Left lung (tissue), 4 donors: ENCODE measurements at regions not wholly inside any gene's neighbourhood (a gene's known extent, or its start where the extent isn't known, plus 50 kb on each side); places are given as distances from the start of the nearest gene placed in this dataset.
A peak's percentile ranks its signal among the peaks of the same experiment; 100 is the strongest.

Experiments used
- ATAC-seq: fragments of 200-7000 bp; cut with Tn5 transposase; one replicate; pipeline ENCODE4 v1.9.1; 2020; ENCODE audit warnings: moderate library complexity
- DNase-seq, 4 donors: peaks; one replicate each; pipeline ENCODE4 v3.0.0-alpha.2; 2013 to 2020
- H3K27ac ChIP-seq, 2 donors: fragments of 200-600 bp; sonication (generic) in 1 of 2; one replicate each; pipeline versions ENCODE4 v1.5.0 to v1.8.0; 2020 to 2021
- H3K27me3 ChIP-seq, 2 donors: fragments of 200-600 bp; sonication (generic) in 1 of 2; one replicate each; pipeline versions ENCODE4 v1.5.0 to v1.8.0; 2020 to 2021
- H3K36me3 ChIP-seq, 2 donors: fragments of 200-600 bp; sonication (generic) in 1 of 2; one replicate each; pipeline versions ENCODE4 v1.5.0 to v1.8.0; 2020 to 2021
- H3K4me1 ChIP-seq, 2 donors: fragments of 200-600 bp; one replicate each; pipeline ENCODE4 v1.8.0; 2021
- H3K4me3 ChIP-seq, 2 donors: fragments of 200-600 bp; sonication (generic) in 1 of 2; one replicate each; pipeline versions ENCODE4 v1.5.0 to v1.8.0; 2020 to 2021; ENCODE audit warnings: mild to moderate bottlenecking in 1 of 2
- H3K9me3 ChIP-seq, 2 donors: fragments of 200-600 bp; sonication (generic) in 1 of 2; one replicate each; pipeline versions ENCODE4 v1.5.0 to v1.8.0; 2020 to 2021
- intact Hi-C, 2 donors: fragments of 100-400 bp; cut with DNase I; formaldehyde crosslinking; loops; one replicate each; pipeline versions ENCODE4 v1.11.2 to v1.14.2; 2022
- TF ChIP-seq, protein P1 (sequence below), 2 donors: fragments of 200-600 bp; sonication (generic) in 1 of 2; IDR thresholded peaks; one replicate each; pipeline versions ENCODE4 v1.5.0 to v1.8.0; 2021; ENCODE audit warnings: antibody characterized with exemption in 2 of 2
- donor health status: DM: no; HTN: yes; CAD: no.
- donor health status: DM: no; HTN: no; CAD: no.

DNA sequence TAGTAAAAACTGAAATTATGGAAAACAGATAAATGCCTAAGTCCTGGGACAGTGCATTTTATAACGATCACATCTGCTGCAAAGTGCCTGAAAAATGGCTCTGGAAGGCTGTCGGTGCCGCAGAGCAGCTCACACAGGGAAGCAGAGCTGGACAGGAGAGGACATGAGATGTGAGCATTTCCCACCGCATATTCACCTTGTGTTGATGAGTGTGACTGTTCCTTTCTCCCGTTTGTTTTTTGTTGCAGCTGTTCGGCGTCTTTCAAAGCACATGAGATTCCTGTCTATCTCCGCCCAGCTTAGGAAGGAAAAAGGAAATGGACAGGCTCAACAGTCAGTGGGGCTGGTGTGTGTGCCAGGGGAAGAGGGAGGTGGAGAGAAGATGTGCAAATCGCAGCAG lies 164.9 kb upstream of the SEMA6A start:
- TF ChIP-seq, protein P1, sequence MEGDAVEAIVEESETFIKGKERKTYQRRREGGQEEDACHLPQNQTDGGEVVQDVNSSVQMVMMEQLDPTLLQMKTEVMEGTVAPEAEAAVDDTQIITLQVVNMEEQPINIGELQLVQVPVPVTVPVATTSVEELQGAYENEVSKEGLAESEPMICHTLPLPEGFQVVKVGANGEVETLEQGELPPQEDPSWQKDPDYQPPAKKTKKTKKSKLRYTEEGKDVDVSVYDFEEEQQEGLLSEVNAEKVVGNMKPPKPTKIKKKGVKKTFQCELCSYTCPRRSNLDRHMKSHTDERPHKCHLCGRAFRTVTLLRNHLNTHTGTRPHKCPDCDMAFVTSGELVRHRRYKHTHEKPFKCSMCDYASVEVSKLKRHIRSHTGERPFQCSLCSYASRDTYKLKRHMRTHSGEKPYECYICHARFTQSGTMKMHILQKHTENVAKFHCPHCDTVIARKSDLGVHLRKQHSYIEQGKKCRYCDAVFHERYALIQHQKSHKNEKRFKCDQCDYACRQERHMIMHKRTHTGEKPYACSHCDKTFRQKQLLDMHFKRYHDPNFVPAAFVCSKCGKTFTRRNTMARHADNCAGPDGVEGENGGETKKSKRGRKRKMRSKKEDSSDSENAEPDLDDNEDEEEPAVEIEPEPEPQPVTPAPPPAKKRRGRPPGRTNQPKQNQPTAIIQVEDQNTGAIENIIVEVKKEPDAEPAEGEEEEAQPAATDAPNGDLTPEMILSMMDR (IDR thresholded peaks at IDR 0.05), result no peak
- no peak overlapping the region for H3K27ac ChIP-seq
- H3K27me3 ChIP-seq, result no peaks in the 10 kb centered on the region
- H3K9me3 ChIP-seq, result peaks cover 0 to 13% of the 10 kb centered on the region in 2 donors
- H3K4me1 ChIP-seq, result peaks cover 0 to 9% of the 10 kb centered on the region in 2 donors
- intact Hi-C loops, result no loop called here
- DNase-seq, result no peak
- no peak overlapping the region for H3K4me3 ChIP-seq
- H3K36me3 ChIP-seq, result no peaks in the 10 kb centered on the region
- ATAC-seq, result peak; percentile 21

DNA sequence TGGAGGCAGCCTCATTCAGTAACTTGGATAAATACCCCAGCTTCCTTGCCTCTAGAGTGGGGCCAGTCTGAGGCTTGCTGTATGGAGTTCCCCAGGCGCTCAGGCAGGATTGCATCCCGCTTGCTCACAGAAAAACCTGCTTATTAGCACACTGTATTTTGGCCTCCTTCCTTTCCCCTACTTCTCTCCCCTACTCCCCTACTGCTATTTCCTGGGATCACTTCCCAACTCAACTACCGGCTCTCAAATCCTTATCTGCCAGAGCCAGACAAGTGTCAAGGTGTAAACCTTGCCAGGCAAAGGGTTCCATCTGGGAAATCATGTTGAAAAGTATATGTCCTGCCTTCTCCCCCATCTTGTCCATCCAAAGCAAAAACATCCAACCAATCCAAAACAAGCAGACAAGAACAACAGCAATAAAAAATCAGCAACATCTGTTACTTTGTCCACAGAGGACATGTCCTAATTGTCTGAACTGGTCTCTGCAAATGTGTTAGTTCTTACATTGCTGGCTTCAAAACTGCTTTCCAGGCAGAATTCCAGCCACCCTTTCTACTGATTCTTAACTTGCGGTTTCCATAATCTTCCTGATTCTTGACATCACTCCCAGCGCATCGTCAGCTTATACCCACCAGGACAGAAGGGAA lies 164.1 kb upstream of the SEMA6A start:
- intact Hi-C loops, result no loop called here
- H3K4me3 ChIP-seq, result no peak overlapping the region
- no peak for DNase-seq
- ATAC-seq, result peak; percentile 38
- TF ChIP-seq, protein P1 (IDR thresholded peaks at IDR 0.05), result no peak
- peaks cover 0 to 7% of the 10 kb centered on the region in 2 donors for H3K9me3 ChIP-seq
- H3K27ac ChIP-seq, result no peak overlapping the region
- no peaks in the 10 kb centered on the region for H3K36me3 ChIP-seq
- H3K27me3 ChIP-seq, result no peaks in the 10 kb centered on the region
- H3K4me1 ChIP-seq, result peaks cover 0 to 9% of the 10 kb centered on the region in 2 donors

DNA sequence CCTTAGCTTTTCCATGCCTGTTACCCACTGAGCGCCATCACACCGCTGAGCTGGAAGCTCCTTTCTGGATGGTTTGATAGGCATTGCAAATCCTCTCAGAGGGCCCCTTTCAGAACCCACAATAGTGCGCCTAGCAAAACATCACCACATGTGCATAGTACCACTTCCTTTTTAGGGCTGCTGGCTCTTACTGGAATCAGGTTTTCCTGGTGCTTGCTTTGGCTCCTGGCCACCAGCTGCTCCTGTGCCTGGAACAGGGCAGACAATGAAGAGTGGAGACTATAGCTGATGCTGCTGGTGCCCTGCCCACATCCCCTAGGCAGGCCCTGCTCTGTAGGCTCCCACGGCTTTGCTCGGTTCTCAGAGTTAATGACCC lies 163.6 kb upstream of the SEMA6A start:
- Histone ChIP-seq H3K4me3 (no peak overlapping the region), H3K36me3 (no peaks in the 10 kb centered on the region), H3K27ac (no peak overlapping the region), H3K27me3 (no peaks in the 10 kb centered on the region), H3K4me1 (peaks cover 0 to 9% of the 10 kb centered on the region in 2 donors), H3K9me3 (peaks cover 0 to 4% of the 10 kb centered on the region in 2 donors)
- TF ChIP-seq, protein P1 (IDR thresholded peaks at IDR 0.05), result no peak
- DNase-seq (no peak), ATAC-seq (peak; percentile 25)
- intact Hi-C loops, result no loop called here

DNA sequence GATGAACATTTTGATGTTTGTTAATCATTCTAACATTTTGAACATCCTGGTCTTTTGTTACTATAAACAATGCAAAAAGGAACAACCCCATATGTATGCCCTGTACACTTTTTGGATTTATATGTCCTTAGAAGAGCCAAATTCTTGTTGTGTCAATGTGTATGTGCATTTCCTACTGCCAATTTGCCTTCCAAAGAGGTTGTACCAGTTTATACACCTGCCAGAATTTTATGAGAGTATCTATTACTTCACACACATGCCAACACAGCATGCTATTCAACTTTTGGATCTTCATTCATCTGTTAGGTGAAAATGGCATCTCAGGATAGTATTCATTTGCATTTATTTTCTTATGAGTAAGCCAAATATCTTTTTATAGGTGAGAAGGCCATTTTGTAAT lies 162.0 kb upstream of the SEMA6A start:
- intact Hi-C loops, result no loop called here
- ATAC-seq, result no peak
- TF ChIP-seq, protein P1 (IDR thresholded peaks at IDR 0.05), result no peak

DNA sequence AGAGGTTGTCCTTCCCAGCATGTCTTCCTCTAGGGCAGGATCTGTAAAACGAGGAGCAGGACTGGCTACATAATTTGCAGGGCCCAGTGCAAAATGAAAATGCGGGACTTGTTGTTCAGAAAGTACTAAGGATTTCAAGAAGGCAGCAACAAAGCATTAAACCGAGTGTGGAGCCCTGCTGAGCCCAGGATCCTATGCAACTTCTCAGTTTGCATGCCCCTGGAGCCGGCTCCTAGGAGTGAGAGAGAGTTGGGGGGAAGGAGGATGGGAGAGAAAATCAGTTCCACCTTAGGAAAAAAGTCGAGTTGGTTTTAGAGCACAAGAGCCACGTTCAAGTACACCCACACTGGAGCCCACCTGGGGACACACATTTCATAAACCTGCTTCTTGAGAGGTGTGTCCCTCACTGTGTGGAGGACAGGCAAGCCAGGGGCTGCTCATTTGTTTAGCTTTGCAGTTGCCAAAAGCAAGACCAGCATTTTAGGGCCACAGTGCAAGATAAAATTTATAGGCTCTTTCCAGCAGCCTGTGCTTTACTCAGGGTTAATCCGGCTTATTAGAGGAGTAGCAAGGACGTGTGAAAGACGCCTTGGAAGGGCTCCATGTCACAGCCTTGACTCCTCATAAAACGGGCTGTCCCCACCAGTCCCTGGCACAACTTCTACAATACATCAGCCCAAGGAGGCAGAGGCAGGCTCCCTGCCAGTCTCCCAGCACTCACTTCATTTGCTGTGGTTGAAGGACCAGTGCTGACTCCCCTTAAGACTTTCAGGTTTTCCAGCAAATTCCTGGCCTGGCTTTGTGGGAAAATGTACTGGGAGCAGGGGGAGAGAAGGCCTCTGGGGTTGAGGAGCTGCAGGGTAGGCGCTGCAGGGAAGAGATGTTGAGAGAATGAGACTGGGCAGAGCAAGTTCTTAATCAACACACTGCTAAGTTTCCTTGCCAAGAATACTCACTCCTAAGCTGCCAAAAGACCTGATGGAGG lies 159.7 kb upstream of the SEMA6A start:
- DNase-seq (peak in 3 of 4 donors; percentile 34 to 86 (median 81)), ATAC-seq (peak; percentile 41)
- intact Hi-C loops, result no loop called here
- H3K27ac ChIP-seq, result peak overlapping the region in 1 of 2 donors; percentile 7
- TF ChIP-seq, protein P1 (IDR thresholded peaks at IDR 0.05), result no peak
- H3K36me3 ChIP-seq, result no peaks in the 10 kb centered on the region
- H3K4me3 ChIP-seq, result no peak overlapping the region
- no peaks in the 10 kb centered on the region for H3K27me3 ChIP-seq
- no peaks in the 10 kb centered on the region for H3K9me3 ChIP-seq
- H3K4me1 ChIP-seq, result peaks cover 0 to 9% of the 10 kb centered on the region in 2 donors

More for the DNA sequence above, 162.0 kb upstream of the SEMA6A start:
- DNase-seq, result no peak
- Histone ChIP-seq H3K4me1 (peaks cover 0 to 9% of the 10 kb centered on the region in 2 donors), H3K4me3 (no peak overlapping the region), H3K27me3 (no peaks in the 10 kb centered on the region), H3K27ac (no peak overlapping the region), H3K36me3 (no peaks in the 10 kb centered on the region), H3K9me3 (no peaks in the 10 kb centered on the region)
